HT1080 (cell line): ENCODE measurements at regions not wholly inside any gene's neighbourhood (a gene's known extent, or its start where the extent isn't known, plus 50 kb on each side); places are given as distances from the start of the nearest gene placed in this dataset.
A peak's percentile ranks its signal among the peaks of the same experiment; 100 is the strongest.
"Not testable (repeated sequence)": the region's sequence is repeated elsewhere in the genome, so short reads cannot be mapped to it uniquely, and the experiment has no call there.

Experiments used
- DNase-seq: peaks from one replicate; pipeline ENCODE4 v3.0.0-alpha.2; 2015; ENCODE audit warnings: low read depth

DNA sequence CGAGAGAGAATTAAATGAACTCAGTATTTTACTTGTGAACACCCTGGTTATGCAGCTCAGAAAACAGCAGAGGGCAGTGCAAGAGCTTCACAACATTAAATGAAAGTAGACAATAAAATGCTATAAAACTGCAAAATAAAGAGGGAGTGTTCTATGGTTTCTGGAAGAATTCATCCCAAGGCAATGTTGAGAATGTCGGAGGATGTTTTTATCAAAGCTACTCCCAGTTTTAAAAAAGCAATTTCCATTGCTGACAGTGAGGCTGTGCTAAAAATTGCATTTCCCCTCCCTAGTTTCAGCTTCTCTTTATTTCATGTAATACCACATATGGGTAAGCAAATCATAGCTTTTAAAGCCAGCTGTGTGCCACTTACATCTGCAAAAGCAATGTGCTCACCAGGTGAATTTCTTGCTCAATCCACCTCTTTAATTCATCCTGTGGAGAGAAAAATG lies 296.8 kb downstream of the RAB38 start:
- peak; percentile 41 for DNase-seq

GRCh38 chr11:87871056-87871455 lies 304.2 kb downstream of the RAB38 start:
- no peak for DNase-seq

DNA sequence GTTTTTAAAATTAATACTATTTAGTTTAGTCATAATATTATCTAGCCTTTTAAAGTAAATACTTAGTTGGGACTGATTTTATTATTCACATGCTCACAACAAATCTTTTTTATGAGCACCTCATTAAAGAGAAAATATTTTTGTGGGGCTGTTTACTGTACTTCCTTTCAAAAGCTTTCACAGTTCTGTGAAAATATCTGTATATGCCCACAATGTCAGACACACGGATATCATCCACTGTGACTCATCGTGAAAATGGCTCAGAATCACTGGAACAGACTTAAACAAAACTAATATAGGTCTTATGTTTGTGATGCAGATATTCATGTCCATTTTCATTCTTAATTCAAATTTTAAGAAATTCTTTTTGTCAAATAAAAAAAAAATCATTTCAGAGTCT lies 305.2 kb downstream of the RAB38 start:
- no peak for DNase-seq

DNA sequence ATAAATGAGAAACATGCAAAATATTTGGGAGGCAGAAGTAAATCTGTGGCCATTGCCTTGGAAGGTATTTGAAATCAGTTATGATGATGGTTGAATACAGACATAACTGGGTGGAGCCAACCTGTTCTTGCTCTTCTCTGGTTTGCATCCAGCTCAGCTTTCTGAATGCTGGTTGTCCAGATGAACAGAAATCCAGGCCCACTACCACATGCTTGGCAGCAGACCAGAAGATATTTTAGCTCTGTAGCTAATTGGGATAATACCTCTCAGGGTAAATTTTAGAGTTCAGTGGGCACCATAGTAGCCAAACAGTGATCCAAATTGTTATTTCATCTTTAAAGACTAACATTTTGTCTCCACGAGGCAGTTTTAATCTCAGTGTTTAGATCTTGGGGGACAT lies 308.3 kb downstream of the RAB38 start:
- no peak for DNase-seq

- DNase-seq: no peak
Observed at GRCh38 chr11:87861030-87861429, 314.2 kb downstream of the RAB38 start.

DNA sequence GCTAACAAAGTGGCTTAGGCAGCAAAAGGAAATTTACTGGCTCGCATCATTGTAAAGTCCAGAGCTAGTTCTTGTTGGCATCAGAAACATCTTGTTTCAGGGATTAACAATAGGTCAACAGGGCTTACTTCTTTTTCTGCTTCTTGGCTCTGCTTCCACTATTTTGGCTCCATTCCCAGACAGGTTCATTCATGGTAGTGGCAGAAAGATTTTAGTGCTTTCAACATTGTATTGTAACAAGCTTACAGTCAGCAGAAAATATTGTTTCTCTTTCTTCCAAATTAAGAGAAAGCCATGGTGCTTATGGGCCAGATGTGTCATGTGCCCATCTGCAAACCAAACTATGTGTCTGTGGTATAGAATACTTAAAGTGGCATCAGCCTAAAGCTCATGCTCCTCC lies 315.6 kb downstream of the RAB38 start:
- peak; percentile 23 for DNase-seq

DNA sequence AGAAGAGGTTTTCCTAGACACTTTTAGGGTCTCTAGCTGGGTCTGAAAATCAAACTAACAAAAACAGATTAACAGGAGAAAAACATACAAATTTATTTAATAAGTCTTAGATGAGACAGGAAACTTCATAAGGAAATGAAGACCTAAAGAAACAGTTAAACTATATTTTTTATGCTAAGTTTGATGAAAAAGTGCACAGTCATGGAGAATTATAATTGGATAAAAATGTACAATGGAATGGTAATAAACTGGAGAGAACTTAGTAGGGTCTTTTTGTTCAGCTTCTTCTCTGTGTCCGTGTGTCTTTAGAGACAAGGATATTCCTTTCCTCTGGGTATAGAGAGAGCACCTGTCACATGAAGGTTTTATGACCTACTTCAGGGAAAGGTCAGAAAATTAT lies 323.4 kb downstream of the RAB38 start:
- no peak for DNase-seq

DNA sequence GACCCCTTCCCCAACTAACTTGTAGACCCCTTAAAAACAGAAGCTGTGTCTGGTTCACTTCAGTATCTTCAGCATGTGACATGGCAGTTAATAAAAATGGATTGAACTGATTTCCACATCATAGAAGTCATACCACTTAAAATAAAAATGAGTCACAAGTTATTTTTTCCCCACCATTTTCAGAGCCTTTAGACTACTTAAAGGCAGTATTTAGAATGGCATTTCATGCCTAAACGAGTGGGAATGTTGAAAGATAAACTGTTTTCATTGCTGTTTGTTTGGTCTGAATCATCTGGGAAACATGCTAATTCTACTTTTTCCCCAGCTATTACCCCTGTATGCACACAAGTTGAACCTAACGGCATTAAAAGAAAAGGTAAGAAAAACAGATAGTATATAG lies 324.0 kb downstream of the RAB38 start:
- peak; percentile 20 for DNase-seq

DNA sequence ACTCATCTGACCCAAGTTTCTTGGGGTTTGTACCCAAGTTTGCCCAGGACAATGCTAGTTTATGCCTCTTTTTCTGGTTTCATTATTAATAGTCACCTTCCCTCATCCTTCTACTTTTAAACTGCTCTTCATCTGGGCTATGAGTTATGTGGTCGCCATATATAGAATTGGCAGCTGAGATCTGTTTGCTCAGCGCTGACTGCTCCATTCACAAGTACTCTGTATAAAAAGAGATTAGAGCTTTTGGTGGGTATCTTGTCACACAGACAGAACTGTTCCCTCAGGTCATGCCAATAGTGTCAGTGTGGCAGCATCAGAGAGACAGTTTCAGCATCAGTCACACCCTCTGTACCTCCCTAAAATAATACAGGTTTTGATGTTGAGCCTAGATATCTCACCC lies 326.0 kb downstream of the RAB38 start:
- DNase-seq: no peak

DNA sequence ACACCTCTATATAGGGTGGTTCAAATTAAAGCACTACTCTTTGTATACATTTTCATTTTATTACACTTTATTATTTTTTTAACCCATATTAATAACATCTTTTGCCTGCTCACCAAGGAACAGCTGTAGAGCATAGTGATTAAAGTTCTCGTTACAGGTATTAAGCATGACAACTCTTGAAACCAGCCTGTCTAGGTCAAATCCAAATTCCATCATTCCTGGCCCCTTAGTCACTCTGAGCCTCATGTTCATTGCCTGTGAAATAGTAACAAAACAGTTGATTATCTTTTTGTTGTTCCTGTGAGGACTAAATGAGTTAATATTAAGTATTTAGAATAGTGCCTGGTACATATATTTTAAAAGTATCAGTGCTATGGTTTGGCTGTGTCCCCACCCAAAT lies 334.5 kb downstream of the RAB38 start:
- no peak for DNase-seq

GRCh38 chr11:87832211-87832610 lies 343.0 kb downstream of the RAB38 start:
- no peak for DNase-seq

GRCh38 chr11:87820011-87820410 lies 355.2 kb downstream of the RAB38 start:
- no peak for DNase-seq

DNA sequence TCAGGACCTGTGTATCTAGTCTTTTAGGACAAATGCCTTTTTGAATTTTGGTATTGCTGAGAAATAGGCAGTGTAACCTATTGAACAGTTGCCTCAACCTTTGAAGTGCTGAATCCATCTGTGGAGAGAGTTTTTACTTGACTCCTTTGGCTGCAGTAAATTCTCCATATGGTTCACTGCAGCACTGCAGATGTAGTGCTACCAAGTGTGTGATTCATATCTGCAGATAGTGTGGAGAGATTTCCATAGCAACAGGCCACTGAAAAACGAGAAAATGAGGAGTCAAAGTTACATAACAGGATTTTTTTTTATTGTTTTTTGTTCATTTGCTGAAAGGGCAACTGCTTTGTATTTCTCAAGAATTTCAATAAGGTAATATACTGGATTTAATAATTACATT lies 356.1 kb downstream of the RAB38 start:
- DNase-seq: peak; percentile 7

GRCh38 chr11:87812571-87813365 lies 362.5 kb downstream of the RAB38 start:
- no peak for DNase-seq

DNA sequence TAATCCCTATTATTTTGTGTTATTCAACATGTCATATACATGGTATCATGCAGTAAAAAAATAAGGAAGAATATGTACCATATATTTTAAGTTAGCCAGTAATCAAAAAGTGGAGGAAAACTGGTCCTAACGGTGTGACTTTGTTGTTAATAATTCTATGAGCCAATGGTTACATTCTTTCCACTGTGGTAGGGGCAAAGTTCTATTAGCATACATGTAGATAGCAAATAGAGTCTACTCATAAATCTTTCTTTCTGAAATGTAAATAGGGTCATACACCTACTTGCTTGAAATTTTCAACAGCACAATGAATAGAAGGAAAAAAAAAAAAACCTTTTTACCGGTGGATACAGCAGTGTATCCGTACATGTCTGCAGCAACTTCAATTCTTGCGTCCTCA lies 364.8 kb downstream of the RAB38 start:
- DNase-seq: no peak

DNA sequence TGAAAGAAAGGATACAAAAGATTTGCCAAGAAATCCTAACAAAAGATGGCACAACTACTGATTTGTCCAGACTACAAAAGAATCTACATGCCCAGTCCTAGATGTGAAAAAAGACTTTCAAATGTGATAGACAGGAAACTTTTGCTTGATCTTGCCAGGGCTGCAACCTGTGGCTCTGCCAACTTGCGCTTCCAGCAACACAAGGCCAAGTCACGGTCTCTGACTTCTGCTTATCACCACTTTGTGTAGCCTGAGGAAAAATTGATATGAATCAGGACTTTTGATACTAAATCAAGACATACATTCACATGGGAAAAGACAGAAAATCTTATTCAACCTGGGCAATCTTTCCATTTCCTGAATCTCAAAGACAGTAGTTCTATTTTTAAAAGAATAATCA lies 366.0 kb downstream of the RAB38 start:
- DNase-seq: no peak

GRCh38 chr11:87804176-87804575 lies 371.1 kb downstream of the RAB38 start:
- no peak for DNase-seq

GRCh38 chr11:87803748-87804147 lies 371.5 kb downstream of the RAB38 start:
- DNase-seq: no peak

GRCh38 chr11:87784862-87785261 lies 390.4 kb downstream of the RAB38 start:
- DNase-seq: not testable (repeated sequence)

DNA sequence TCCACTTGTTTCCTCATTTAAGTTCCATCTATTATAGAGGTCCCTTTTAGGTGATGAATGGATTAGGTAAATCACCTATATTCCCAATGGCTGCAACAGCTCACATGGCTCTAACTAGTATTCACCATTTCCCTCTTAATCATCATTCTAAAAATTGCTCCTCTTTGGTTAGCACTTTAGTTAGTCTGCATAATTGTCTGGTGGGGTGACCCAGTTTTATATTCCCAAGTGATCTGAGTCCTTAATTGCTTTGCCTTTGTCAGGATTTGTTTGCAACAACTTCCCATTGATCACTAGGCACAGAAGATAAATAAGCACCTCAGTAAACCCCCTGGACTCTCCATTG lies 395.2 kb downstream of the RAB38 start:
- DNase-seq: no peak

- DNase-seq: no peak
Observed at GRCh38 chr11:87779276-87780067, 395.8 kb downstream of the RAB38 start.

DNA sequence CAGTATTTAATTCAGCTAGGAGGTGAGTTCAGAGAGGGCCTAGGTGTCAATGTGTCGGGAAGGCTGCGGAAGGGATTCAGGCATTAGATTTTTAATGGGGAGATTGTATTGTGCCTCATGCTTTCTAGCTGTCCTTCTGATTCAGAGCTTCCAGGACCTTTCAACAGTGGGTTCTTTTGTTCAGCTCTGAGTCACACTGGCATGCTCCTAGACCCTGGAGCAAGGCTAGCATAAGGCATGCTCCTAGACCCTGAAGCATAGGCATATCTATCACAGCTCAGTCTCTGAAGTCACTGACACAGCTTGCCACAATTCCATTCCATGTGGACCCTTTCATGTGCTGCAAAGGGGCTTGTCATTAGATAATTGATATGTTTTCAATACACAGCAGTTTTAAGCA lies 396.9 kb downstream of the RAB38 start:
- peak; percentile 89 for DNase-seq

- no peak for DNase-seq
Observed at GRCh38 chr11:87775036-87775435, 400.2 kb downstream of the RAB38 start.
